ENCODE measurements at regions not wholly inside any gene's neighbourhood (a gene's known extent, or its start where the extent isn't known, plus 50 kb on each side); places are given as distances from the start of the nearest gene placed in this dataset.
"Not testable (repeated sequence)": the region's sequence is repeated elsewhere in the genome, so short reads cannot be mapped to it uniquely, and the experiment has no call there.

GRCh38 chr1:82145656-82146055 lies 344.9 kb downstream of the ADGRL2 start:
- Histone ChIP-seq H3K27me3 (no peaks in the 10 kb centered on the region), H3K9me3 (no peaks in the 10 kb centered on the region), H3K4me1 (no peaks in the 10 kb centered on the region), H3K27ac (no peak overlapping the region), H3K4me3 (no peak overlapping the region), H3K36me3 (no peaks in the 10 kb centered on the region)
- intact Hi-C loops (cut with DNase I; ENCODE audit: low total_unique reads) (no loop called here), in situ Hi-C loops (cut with MboI; ENCODE audit: low pct_ligation_motif_present in 1 of 4, low pct_unique_long_range_greater_than_20kb in 1 of 4, low sequenced_read_pairs in 3 of 4) (no loop called here)
- WGBS, 2 donors (ENCODE audit: low coverage in 1 of 2) = 50 to 75% methylated on average over 1 of the region's 1 CpG
- DNase-seq = no peak
- no peak for TF ChIP-seq POLR2A (IDR thresholded peaks at IDR 0.05)
- no peak for TF ChIP-seq CTCF (IDR thresholded peaks at IDR 0.05)
- TF ChIP-seq EP300 (IDR thresholded peaks at IDR 0.05; ENCODE audit: low read depth) = no peak
- no peak for TF ChIP-seq POLR2AphosphoS5 (IDR thresholded peaks at IDR 0.05)

GRCh38 chr1:82143108-82143833 lies 342.5 kb downstream of the ADGRL2 start:
- H3K36me3 ChIP-seq = no peaks in the 10 kb centered on the region
- no peak for TF ChIP-seq CTCF (IDR thresholded peaks at IDR 0.05)
- TF ChIP-seq EP300 (IDR thresholded peaks at IDR 0.05; ENCODE audit: low read depth) = no peak
- no peak for TF ChIP-seq POLR2AphosphoS5 (IDR thresholded peaks at IDR 0.05)
- TF ChIP-seq POLR2A (IDR thresholded peaks at IDR 0.05) = no peak
- no peak overlapping the region for H3K27ac ChIP-seq
- no peak overlapping the region for H3K4me3 ChIP-seq
- H3K4me1 ChIP-seq = no peaks in the 10 kb centered on the region
- in situ Hi-C loops (cut with MboI; ENCODE audit: low pct_ligation_motif_present in 1 of 4, low pct_unique_long_range_greater_than_20kb in 1 of 4, low sequenced_read_pairs in 3 of 4) (no loop called here), intact Hi-C loops (cut with DNase I; ENCODE audit: low total_unique reads) (no loop called here)
- 59 to 80% methylated on average over 3 of the region's 3 CpGs for WGBS, 2 donors (ENCODE audit: low coverage in 1 of 2)
- H3K9me3 ChIP-seq = no peaks in the 10 kb centered on the region
- no peak for DNase-seq
- no peaks in the 10 kb centered on the region for H3K27me3 ChIP-seq

GRCh38 chr1:82141390-82141789 lies 340.7 kb downstream of the ADGRL2 start:
- intact Hi-C loops (cut with DNase I; ENCODE audit: low total_unique reads) (no loop called here), in situ Hi-C loops (cut with MboI; ENCODE audit: low pct_ligation_motif_present in 1 of 4, low pct_unique_long_range_greater_than_20kb in 1 of 4, low sequenced_read_pairs in 3 of 4) (no loop called here)
- TF ChIP-seq CTCF (IDR thresholded peaks at IDR 0.05) = no peak
- TF ChIP-seq POLR2A (IDR thresholded peaks at IDR 0.05) = no peak
- TF ChIP-seq POLR2AphosphoS5 (IDR thresholded peaks at IDR 0.05) = no peak
- TF ChIP-seq EP300 (IDR thresholded peaks at IDR 0.05; ENCODE audit: low read depth) = no peak
- H3K27ac ChIP-seq = no peak overlapping the region
- H3K36me3 ChIP-seq = no peaks in the 10 kb centered on the region
- WGBS, 2 donors (ENCODE audit: low coverage in 1 of 2) = 83 to 88% methylated on average over 2 of the region's 2 CpGs
- no peak for DNase-seq
- H3K27me3 ChIP-seq = no peaks in the 10 kb centered on the region
- H3K9me3 ChIP-seq = no peaks in the 10 kb centered on the region
- no peak overlapping the region for H3K4me3 ChIP-seq
- H3K4me1 ChIP-seq = no peaks in the 10 kb centered on the region

DNA sequence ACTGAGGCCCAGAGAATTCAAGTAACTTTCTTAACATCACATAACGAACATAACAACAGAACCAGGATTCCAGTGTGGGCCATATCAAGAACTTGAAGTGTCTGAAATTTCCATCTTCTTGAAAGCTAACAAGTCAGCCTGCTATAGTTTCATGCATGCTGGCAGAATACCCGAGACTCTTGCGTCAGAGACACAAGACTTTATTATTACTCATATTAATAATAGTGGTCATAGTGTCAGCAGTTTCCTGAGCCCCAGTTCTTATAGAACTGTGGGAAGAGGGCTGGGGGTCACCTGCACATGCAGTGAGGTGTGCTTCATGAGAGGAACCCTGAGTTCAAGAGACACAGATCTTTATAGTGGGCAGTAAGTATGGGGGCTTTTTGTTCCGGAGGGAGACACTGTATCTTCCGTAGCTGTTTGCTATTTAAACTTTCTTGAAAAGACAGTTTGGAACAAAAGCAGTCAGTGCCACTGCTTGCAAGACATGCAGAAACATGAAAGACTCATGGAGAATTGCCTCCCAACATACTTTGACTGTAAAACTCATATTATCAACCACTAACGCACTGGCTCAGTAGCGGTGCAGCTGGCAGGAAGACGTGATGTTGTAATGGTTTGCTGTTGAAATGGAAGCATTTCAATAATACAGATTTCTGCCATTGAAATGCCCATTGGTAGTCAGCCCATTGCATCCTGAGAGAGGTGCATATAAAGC lies 339.2 kb downstream of the ADGRL2 start:
- in situ Hi-C loops (cut with MboI; ENCODE audit: low pct_ligation_motif_present in 1 of 4, low pct_unique_long_range_greater_than_20kb in 1 of 4, low sequenced_read_pairs in 3 of 4) (no loop called here), intact Hi-C loops (cut with DNase I; ENCODE audit: low total_unique reads) (no loop called here)

GRCh38 chr1:82136351-82136750 lies 335.6 kb downstream of the ADGRL2 start:
- H3K27ac ChIP-seq; H3K27me3 ChIP-seq; H3K4me1 ChIP-seq; H3K36me3 ChIP-seq; H3K9me3 ChIP-seq; intact Hi-C loops (cut with DNase I; ENCODE audit: low total_unique reads); H3K4me3 ChIP-seq; DNase-seq; in situ Hi-C loops (cut with MboI; ENCODE audit: low pct_ligation_motif_present in 1 of 4, low pct_unique_long_range_greater_than_20kb in 1 of 4, low sequenced_read_pairs in 3 of 4): not testable (repeated sequence)
- WGBS, 2 donors (ENCODE audit: low coverage in 1 of 2) = 60 to 87% methylated on average over 1 to 16 of the region's 20 CpGs

More for the DNA sequence above, 339.2 kb downstream of the ADGRL2 start:
- Histone ChIP-seq H3K4me3 (no peak overlapping the region), H3K27me3 (no peaks in the 10 kb centered on the region), H3K27ac (no peak overlapping the region), H3K4me1 (no peaks in the 10 kb centered on the region), H3K9me3 (no peaks in the 10 kb centered on the region), H3K36me3 (no peaks in the 10 kb centered on the region)
- WGBS, 2 donors (ENCODE audit: low coverage in 1 of 2) = 81 to 93% methylated on average over 5 to 8 of the region's 8 CpGs
- no peak for TF ChIP-seq POLR2AphosphoS5 (IDR thresholded peaks at IDR 0.05)
- TF ChIP-seq CTCF (IDR thresholded peaks at IDR 0.05) = no peak
- no peak for TF ChIP-seq EP300 (IDR thresholded peaks at IDR 0.05; ENCODE audit: low read depth)
- TF ChIP-seq POLR2A (IDR thresholded peaks at IDR 0.05) = no peak
- no peak for DNase-seq
